GM23248 (cell line): ENCODE measurements at regions not wholly inside any gene's neighbourhood (a gene's known extent, or its start where the extent isn't known, plus 50 kb on each side); places are given as distances from the start of the nearest gene placed in this dataset.

Experiments used
- DNase-seq: peaks from one replicate; pipeline ENCODE4 v3.0.0-alpha.2; 2015
- H2AFZ ChIP-seq: fragments of 200-600 bp; sonication (generic); 2 replicates; pipeline ENCODE4 v1.6.1; 2016; ENCODE audit warnings: antibody characterized with exemption
- H3F3A ChIP-seq: fragments of 200-600 bp; sonication (generic); 2 replicates; pipeline ENCODE4 v1.6.1; 2016; ENCODE audit warnings: mild to moderate bottlenecking, antibody characterized with exemption, mixed run types; ENCODE audit not compliant: insufficient read depth
- H3K27ac ChIP-seq: fragments of 200-600 bp; sonication (generic); 2 replicates; pipeline ENCODE4 v1.5.1; 2016; ENCODE audit warnings: mild to moderate bottlenecking
- H3K27me3 ChIP-seq: fragments of 200-600 bp; sonication (generic); replicated peaks from 2 replicates; pipeline ENCODE4 v1.6.1; 2016; ENCODE audit warnings: mild to moderate bottlenecking; ENCODE audit not compliant: insufficient read depth
- H3K36me3 ChIP-seq: fragments of 200-600 bp; sonication (generic); 2 replicates; pipeline ENCODE4 v1.6.1; 2016; ENCODE audit warnings: low read depth, mild to moderate bottlenecking
- H3K4me1 ChIP-seq: fragments of 200-600 bp; sonication (generic); 2 replicates; pipeline ENCODE4 v1.6.1; 2016; ENCODE audit warnings: mild to moderate bottlenecking; ENCODE audit not compliant: insufficient read depth
- H3K4me2 ChIP-seq: fragments of 200-600 bp; sonication (generic); one replicate; pipeline ENCODE4 v1.6.1; 2016; ENCODE audit warnings: mild to moderate bottlenecking; ENCODE audit not compliant: unreplicated experiment
- H3K4me3 ChIP-seq: fragments of 200-600 bp; sonication (generic); 2 replicates; pipeline ENCODE4 v1.5.1; 2016; ENCODE audit warnings: mild to moderate bottlenecking
- H3K79me2 ChIP-seq: fragments of 200-600 bp; sonication (generic); 2 replicates; pipeline ENCODE4 v1.6.1; 2016; ENCODE audit warnings: mild to moderate bottlenecking; ENCODE audit not compliant: insufficient read depth
- H3K9ac ChIP-seq: fragments of 200-600 bp; sonication (generic); 2 replicates; pipeline ENCODE4 v1.6.1; 2016; ENCODE audit warnings: mild to moderate bottlenecking
- H3K9me2 ChIP-seq: fragments of 200-600 bp; sonication (generic); 2 replicates; pipeline ENCODE4 v1.6.1; 2016; ENCODE audit warnings: mixed run types, mild to moderate bottlenecking, moderate library complexity; ENCODE audit not compliant: insufficient read depth
- H3K9me3 ChIP-seq: fragments of 200-600 bp; sonication (generic); one replicate; pipeline ENCODE4 v1.6.1; 2017; ENCODE audit warnings: low read depth
- H4K20me1 ChIP-seq: fragments of 200-600 bp; sonication (generic); 2 replicates; pipeline ENCODE4 v1.6.0; 2016; ENCODE audit not compliant: insufficient read depth
- EZH2 ChIP-seq: fragments of 200-600 bp; sonication (generic); IDR thresholded peaks from 2 replicates; pipeline ENCODE4 v1.6.1; 2018; ENCODE audit warnings: antibody characterized with exemption, mild to moderate bottlenecking; ENCODE audit not compliant: insufficient read depth, poor library complexity, severe bottlenecking
- EZH2phosphoT487 ChIP-seq: fragments of 200-600 bp; sonication (generic); IDR thresholded peaks from 2 replicates; pipeline ENCODE4 v1.6.1; 2018; ENCODE audit warnings: antibody characterized with exemption, moderate library complexity, mild to moderate bottlenecking, low read depth; ENCODE audit not compliant: insufficient read depth
- WGBS, 2 experiments: methylation state at CpG; one replicate each; pipeline ENCODE4 v1.1.6; 2015 to 2017; ENCODE audit warnings: low lambda C conversion rate in 2 of 2, low coverage in 1 of 2; ENCODE audit errors: missing lambda C conversion rate in 2 of 2; 5-methylcytosine and 5-hydroxymethylcytosine counted together
- in situ Hi-C: fragments of 300-500 bp; cut with MboI; formaldehyde crosslinking; loops from 2 replicates; pipeline ENCODE4 v1.15.0; 2020

GRCh38 chr7:52447581-52448180 is 587.8 kb upstream of the POM121L12 start:
- Histone ChIP-seq H3K27ac (no peak overlapping the region), H3K4me3 (no peak overlapping the region), H3K27me3 (no peaks in the 10 kb centered on the region), H3K4me1 (no peaks in the 10 kb centered on the region), H2AFZ (no peak overlapping the region), H3K79me2 (no peaks in the 10 kb centered on the region), H3K36me3 (no peaks in the 10 kb centered on the region), H3K9me3 (no peaks in the 10 kb centered on the region), H4K20me1 (no peaks in the 10 kb centered on the region), H3K4me2 (no peak overlapping the region), H3F3A (no peaks in the 10 kb centered on the region), H3K9ac (no peak overlapping the region), H3K9me2 (no peaks in the 10 kb centered on the region)
- no peak for DNase-seq
- 11 to 15% methylated on average over 3 of the region's 3 CpGs for WGBS, 2 experiments
- TF ChIP-seq EZH2phosphoT487 = no peak
- TF ChIP-seq EZH2 = no peak
- in situ Hi-C loops = no loop called here

GRCh38 chr7:52436278-52436677 is 599.2 kb upstream of the POM121L12 start:
- in situ Hi-C loops = no loop called here
- no peaks in the 10 kb centered on the region for H3K9me3 ChIP-seq
- 22% methylated on average over 4 of the region's 4 CpGs for WGBS, 2 experiments

GRCh38 chr7:52431082-52431815 is 604.2 kb upstream of the POM121L12 start:
- no peak overlapping the region for H2AFZ ChIP-seq
- no peak overlapping the region for H3K4me3 ChIP-seq
- no peaks in the 10 kb centered on the region for H3K79me2 ChIP-seq
- no peak for DNase-seq
- no peak for TF ChIP-seq EZH2
- TF ChIP-seq EZH2phosphoT487 = no peak
- H3K9me2 ChIP-seq = no peaks in the 10 kb centered on the region
- no peaks in the 10 kb centered on the region for H3K27me3 ChIP-seq
- in situ Hi-C loops = no loop called here
- no peaks in the 10 kb centered on the region for H3K4me1 ChIP-seq
- no peak overlapping the region for H3K27ac ChIP-seq
- H3K9me3 ChIP-seq = no peaks in the 10 kb centered on the region
- no peaks in the 10 kb centered on the region for H3F3A ChIP-seq
- no peak overlapping the region for H3K4me2 ChIP-seq
- 63 to 73% methylated on average over 32 to 35 of the region's 36 CpGs for WGBS, 2 experiments
- no peaks in the 10 kb centered on the region for H3K36me3 ChIP-seq
- H4K20me1 ChIP-seq = no peaks in the 10 kb centered on the region
- no peak overlapping the region for H3K9ac ChIP-seq

More at GRCh38 chr7:52436278-52436677, 599.2 kb upstream of the POM121L12 start:
- no peak overlapping the region for H3K4me3 ChIP-seq
- no peak for TF ChIP-seq EZH2phosphoT487
- TF ChIP-seq EZH2 = no peak
- H3K27me3 ChIP-seq = no peaks in the 10 kb centered on the region
- no peaks in the 10 kb centered on the region for H3K4me1 ChIP-seq
- H3F3A ChIP-seq = no peaks in the 10 kb centered on the region
- no peaks in the 10 kb centered on the region for H3K79me2 ChIP-seq
- H3K9me2 ChIP-seq = no peaks in the 10 kb centered on the region
- H4K20me1 ChIP-seq = no peaks in the 10 kb centered on the region
- no peak overlapping the region for H3K27ac ChIP-seq
- H3K36me3 ChIP-seq = no peaks in the 10 kb centered on the region
- no peak for DNase-seq
- H3K4me2 ChIP-seq = no peak overlapping the region
- H3K9ac ChIP-seq = no peak overlapping the region
- no peak overlapping the region for H2AFZ ChIP-seq

GRCh38 chr7:52423251-52423650 is 612.2 kb upstream of the POM121L12 start:
- Histone ChIP-seq H3K9ac (no peak overlapping the region), H3K4me1 (no peaks in the 10 kb centered on the region), H3K36me3 (no peaks in the 10 kb centered on the region), H2AFZ (no peak overlapping the region), H3K27me3 (no peaks in the 10 kb centered on the region), H3K79me2 (no peaks in the 10 kb centered on the region), H3K4me2 (no peak overlapping the region), H3F3A (no peaks in the 10 kb centered on the region), H3K4me3 (no peak overlapping the region), H3K9me2 (no peaks in the 10 kb centered on the region), H3K27ac (no peak overlapping the region), H4K20me1 (no peaks in the 10 kb centered on the region), H3K9me3 (no peaks in the 10 kb centered on the region)
- in situ Hi-C loops = no loop called here
- WGBS, 2 experiments = 41 to 56% methylated on average over 1 of the region's 1 CpG
- DNase-seq = no peak
- TF ChIP-seq EZH2phosphoT487 = no peak
- TF ChIP-seq EZH2 = no peak
